Cardiac septum (tissue), 1 donor: ENCODE measurements at regions not wholly inside any gene's neighbourhood (a gene's known extent, or its start where the extent isn't known, plus 50 kb on each side); places are given as distances from the start of the nearest gene placed in this dataset.
"Not testable (repeated sequence)": the region's sequence is repeated elsewhere in the genome, so short reads cannot be mapped to it uniquely, and the experiment has no call there.

ENCODE experiments used
- DNase-seq: peaks from one replicate; pipeline ENCODE4 v3.0.0-alpha.2; 2020; ENCODE audit warnings: low spot score
- intact Hi-C: fragments of 100-400 bp; cut with DNase I; formaldehyde crosslinking; loops from one replicate; pipeline ENCODE4 v1.14.0; 2022
- donor health status: DM: no; HTN: no; CAD: no.

- DNase-seq, result peak; percentile 31
- intact Hi-C loops, result no loop called here
Measured at GRCh38 chrX:1140236-1140681, 72.2 kb downstream of the CRLF2 start.

GRCh38 chrX:1139185-1139500 is 73.3 kb downstream of the CRLF2 start:
- peak; percentile 50 for DNase-seq
- intact Hi-C loops, result no loop called here

- intact Hi-C loops, result no loop called here
- peak; percentile 24 for DNase-seq
Measured at GRCh38 chrX:1138476-1139184, 73.8 kb downstream of the CRLF2 start.

- intact Hi-C loops, result no loop called here
- DNase-seq, result peak; percentile 12
Measured at GRCh38 chrX:1137531-1137930, 74.9 kb downstream of the CRLF2 start.

GRCh38 chrX:1136582-1136981 is 75.9 kb downstream of the CRLF2 start:
- intact Hi-C loops, result not testable (repeated sequence)

GRCh38 chrX:1134976-1135375 is 77.5 kb downstream of the CRLF2 start:
- peak; percentile 27 for DNase-seq
- intact Hi-C loops, result no loop called here

More at GRCh38 chrX:1136582-1136981, 75.9 kb downstream of the CRLF2 start:
- peak; percentile 29 for DNase-seq

GRCh38 chrX:1134156-1134555 is 78.3 kb downstream of the CRLF2 start:
- intact Hi-C loops, result no loop called here
- peak; percentile 54 for DNase-seq

- intact Hi-C loops, result no loop called here
- no peak for DNase-seq
Measured at GRCh38 chrX:1126738-1127137, 85.7 kb downstream of the CRLF2 start.

- no peak for DNase-seq
- intact Hi-C loops, result no loop called here
Measured at GRCh38 chrX:1124531-1124930, 87.9 kb downstream of the CRLF2 start.

GRCh38 chrX:1122851-1123250 is 89.6 kb downstream of the CRLF2 start:
- DNase-seq, result peak; percentile 60
- intact Hi-C loops, result not testable (repeated sequence)

GRCh38 chrX:1119275-1119674 is 93.2 kb downstream of the CRLF2 start:
- intact Hi-C loops, result no loop called here

GRCh38 chrX:1118572-1119199 is 93.8 kb downstream of the CRLF2 start:
- no peak for DNase-seq
- intact Hi-C loops, result no loop called here

More at GRCh38 chrX:1119275-1119674, 93.2 kb downstream of the CRLF2 start:
- DNase-seq, result no peak

- DNase-seq, intact Hi-C loops: not testable (repeated sequence)
Measured at GRCh38 chrX:1115411-1115810, 97.0 kb downstream of the CRLF2 start.

GRCh38 chrX:1112321-1112720 is 100.1 kb downstream of the CRLF2 start:
- intact Hi-C loops, result no loop called here
- DNase-seq, result no peak

GRCh38 chrX:1111601-1112300 is 100.7 kb downstream of the CRLF2 start:
- intact Hi-C loops, result no loop called here
- DNase-seq, result no peak

GRCh38 chrX:1109580-1110119 is 102.8 kb downstream of the CRLF2 start:
- DNase-seq, result no peak
- intact Hi-C loops, result no loop called here

GRCh38 chrX:1108501-1109445 is 103.7 kb downstream of the CRLF2 start:
- DNase-seq, result no peak
- intact Hi-C loops, result no loop called here

GRCh38 chrX:1106478-1107210 is 105.8 kb downstream of the CRLF2 start:
- intact Hi-C loops, result no loop called here

More at GRCh38 chrX:1106478-1107210, 105.8 kb downstream of the CRLF2 start:
- DNase-seq, result no peak
